ENCODE measurements at regions not wholly inside any gene's neighbourhood (a gene's known extent, or its start where the extent isn't known, plus 50 kb on each side); places are given as distances from the start of the nearest gene placed in this dataset.

DNA sequence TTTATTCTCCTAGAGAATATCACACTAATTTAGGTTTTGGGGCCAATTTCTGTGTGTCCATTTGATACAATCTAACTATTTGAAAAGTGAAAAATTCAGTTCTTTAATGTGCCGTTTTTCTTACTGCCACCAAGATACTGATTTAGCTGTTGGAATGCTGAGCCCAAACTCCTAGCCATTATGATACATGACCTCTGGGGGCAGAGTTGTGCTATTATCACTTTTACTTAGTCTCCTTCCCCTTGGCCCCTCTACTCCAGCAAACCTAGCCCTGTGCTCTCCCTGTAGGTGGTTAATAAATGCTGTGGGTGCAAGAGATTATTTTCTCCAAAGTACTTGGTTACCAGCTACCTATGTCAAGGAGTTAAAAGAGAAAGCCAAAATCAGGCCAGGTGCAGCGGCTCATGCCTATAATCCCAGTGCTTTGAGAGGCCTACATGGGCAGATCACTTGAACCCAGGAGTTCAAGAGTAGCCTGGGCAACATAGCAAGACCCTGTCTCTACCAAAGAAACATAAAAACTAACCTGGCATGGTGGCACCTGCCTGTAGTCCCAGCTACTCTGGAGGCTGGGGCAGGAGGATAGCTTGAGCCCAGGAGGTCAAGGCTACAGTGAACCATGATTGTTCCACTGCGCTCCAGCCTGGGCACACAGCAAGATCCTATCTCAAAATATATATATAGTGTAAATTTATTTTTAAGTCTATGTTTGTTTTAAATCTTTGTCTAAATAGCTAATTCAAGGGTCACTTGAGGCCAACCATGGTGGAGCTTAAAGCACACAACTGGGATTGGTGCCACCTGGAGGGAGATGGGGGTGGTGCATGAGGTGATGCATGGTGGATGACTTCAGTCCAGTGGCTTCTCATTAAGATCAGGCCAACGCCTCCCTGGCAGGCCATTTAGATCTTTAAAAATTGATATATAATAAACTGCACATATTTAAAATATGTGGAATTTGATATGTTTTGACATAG, 193.2 kb upstream of the PLET1 start:
- TF ChIP-seq POLR2A (IDR thresholded peaks at IDR 0.05), result no peak
- TF ChIP-seq, protein P1, sequence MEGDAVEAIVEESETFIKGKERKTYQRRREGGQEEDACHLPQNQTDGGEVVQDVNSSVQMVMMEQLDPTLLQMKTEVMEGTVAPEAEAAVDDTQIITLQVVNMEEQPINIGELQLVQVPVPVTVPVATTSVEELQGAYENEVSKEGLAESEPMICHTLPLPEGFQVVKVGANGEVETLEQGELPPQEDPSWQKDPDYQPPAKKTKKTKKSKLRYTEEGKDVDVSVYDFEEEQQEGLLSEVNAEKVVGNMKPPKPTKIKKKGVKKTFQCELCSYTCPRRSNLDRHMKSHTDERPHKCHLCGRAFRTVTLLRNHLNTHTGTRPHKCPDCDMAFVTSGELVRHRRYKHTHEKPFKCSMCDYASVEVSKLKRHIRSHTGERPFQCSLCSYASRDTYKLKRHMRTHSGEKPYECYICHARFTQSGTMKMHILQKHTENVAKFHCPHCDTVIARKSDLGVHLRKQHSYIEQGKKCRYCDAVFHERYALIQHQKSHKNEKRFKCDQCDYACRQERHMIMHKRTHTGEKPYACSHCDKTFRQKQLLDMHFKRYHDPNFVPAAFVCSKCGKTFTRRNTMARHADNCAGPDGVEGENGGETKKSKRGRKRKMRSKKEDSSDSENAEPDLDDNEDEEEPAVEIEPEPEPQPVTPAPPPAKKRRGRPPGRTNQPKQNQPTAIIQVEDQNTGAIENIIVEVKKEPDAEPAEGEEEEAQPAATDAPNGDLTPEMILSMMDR (IDR thresholded peaks at IDR 0.05), result peak in 1 of 3 experiments; percentile 6

All from testis (tissue), 2 donors.